HUES6 (cell line): ENCODE measurements at regions not wholly inside any gene's neighbourhood (a gene's known extent, or its start where the extent isn't known, plus 50 kb on each side); places are given as distances from the start of the nearest gene placed in this dataset.

Experiments
- H3K27ac ChIP-seq: 2 replicates; pipeline ENCODE4 v1.7.0; 2013; ENCODE audit warnings: low read depth, mild to moderate bottlenecking, low read length, inconsistent platforms
- H3K27me3 ChIP-seq: 2 replicates; pipeline ENCODE4 v1.6.1; 2013; ENCODE audit warnings: low read length; ENCODE audit not compliant: control insufficient read depth, insufficient read depth
- H3K36me3 ChIP-seq: 2 replicates; pipeline ENCODE4 v1.6.1; 2013; ENCODE audit warnings: low read length; ENCODE audit not compliant: control insufficient read depth, insufficient read depth
- H3K4me1 ChIP-seq: 2 replicates; pipeline ENCODE4 v1.6.1; 2013; ENCODE audit warnings: low read length; ENCODE audit not compliant: control insufficient read depth, insufficient read depth
- H3K4me3 ChIP-seq: 2 replicates; pipeline ENCODE4 v1.5.1; 2013; ENCODE audit warnings: low read depth, low read length
- H3K9ac ChIP-seq: one replicate; pipeline ENCODE4 v1.6.1; 2013; ENCODE audit warnings: mild to moderate bottlenecking, low read length
- H3K9me3 ChIP-seq: 2 replicates; pipeline ENCODE4 v1.6.1; 2013; ENCODE audit warnings: low read depth, low read length; ENCODE audit not compliant: control insufficient read depth, insufficient read depth

DNA sequence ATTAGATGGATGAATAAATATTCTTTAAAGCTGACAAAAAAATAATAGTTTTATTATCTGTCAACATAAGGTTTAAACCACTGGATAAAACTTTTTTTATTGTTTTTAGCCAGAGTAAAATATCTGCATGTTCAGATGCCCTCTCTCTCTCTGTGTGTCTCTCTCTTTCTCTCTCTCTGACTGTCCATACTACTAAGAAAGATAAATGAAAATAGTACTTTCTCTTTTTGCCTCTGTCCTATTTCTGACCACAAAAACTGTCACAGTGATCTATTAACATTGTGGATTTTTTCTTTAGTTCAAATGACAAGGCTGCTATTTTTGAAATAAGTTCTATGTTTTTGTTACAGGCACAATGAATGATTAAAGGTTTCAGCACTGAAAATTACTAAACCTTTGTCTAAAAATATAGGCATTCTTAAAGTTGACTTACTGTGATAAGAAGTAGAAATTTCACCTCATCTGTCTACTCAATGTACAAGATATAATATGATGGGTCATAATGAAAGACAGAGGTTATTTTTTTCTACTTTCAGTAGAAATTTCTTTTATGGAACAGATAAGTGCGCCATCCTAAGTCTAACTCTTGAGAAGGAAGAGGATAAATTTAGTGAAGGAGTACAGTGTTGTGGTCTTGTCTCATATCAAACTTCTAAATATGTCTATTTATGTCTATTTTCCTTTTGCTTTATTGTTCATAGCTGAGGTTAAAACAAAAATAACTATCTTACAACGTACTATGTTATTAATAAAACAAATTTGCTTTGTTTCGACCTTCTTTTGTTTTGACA is 341.9 kb upstream of the EYS start:
- no peaks in the 10 kb centered on the region for H3K27me3 ChIP-seq
- H3K4me1 ChIP-seq = no peaks in the 10 kb centered on the region
- no peak overlapping the region for H3K27ac ChIP-seq
- no peak overlapping the region for H3K4me3 ChIP-seq
- no peak overlapping the region for H3K9ac ChIP-seq
- H3K36me3 ChIP-seq = no peaks in the 10 kb centered on the region
- no peaks in the 10 kb centered on the region for H3K9me3 ChIP-seq

DNA sequence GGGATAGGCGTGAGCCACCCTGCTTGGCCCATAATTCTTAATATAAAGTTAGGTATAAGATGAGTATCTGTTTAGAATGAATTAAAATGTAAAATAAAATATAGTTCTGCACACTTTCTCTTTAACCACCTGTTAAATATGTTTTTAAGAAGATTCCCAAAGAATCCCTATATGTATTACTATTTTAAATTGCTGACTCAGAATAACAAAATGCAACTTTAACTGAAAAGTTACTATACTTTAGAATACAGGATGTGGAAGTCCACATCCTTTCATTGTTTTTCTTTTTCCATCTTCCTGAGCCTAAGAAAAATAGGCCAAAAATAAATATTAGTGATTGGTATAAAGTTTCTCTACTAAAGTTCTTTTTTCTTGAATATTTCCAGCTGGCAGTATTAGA is 325.6 kb upstream of the EYS start:
- Histone ChIP-seq H3K36me3 (no peaks in the 10 kb centered on the region), H3K9ac (no peak overlapping the region), H3K4me1 (no peaks in the 10 kb centered on the region), H3K4me3 (no peak overlapping the region), H3K9me3 (0 out of 2 replicates have a peak, but pooled peaks cover under 1% of the 10 kb centered on the region), H3K27me3 (no peaks in the 10 kb centered on the region), H3K27ac (no peak overlapping the region)

DNA sequence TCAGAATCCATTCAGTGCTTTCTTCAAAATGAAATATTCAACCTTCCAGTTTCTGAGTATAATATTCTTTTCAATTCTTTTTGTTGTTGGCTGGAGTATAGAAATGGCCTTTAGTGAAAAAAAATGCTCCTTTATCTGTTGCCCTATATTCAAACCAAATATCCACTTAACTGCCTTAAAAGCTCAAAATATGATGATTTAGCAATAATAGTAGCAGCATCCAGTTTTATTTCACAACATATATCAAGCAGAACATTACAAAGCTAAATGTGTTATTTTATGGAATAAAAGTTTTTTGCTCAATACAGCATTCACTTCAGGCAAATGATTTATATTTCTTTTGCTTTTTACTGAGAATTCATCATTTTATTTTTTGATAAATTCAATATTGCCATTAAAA is 322.4 kb upstream of the EYS start:
- Histone ChIP-seq H3K9ac (no peak overlapping the region), H3K9me3 (no peaks in the 10 kb centered on the region), H3K4me1 (no peaks in the 10 kb centered on the region), H3K27me3 (no peaks in the 10 kb centered on the region), H3K36me3 (no peaks in the 10 kb centered on the region), H3K4me3 (no peak overlapping the region), H3K27ac (no peak overlapping the region)

DNA sequence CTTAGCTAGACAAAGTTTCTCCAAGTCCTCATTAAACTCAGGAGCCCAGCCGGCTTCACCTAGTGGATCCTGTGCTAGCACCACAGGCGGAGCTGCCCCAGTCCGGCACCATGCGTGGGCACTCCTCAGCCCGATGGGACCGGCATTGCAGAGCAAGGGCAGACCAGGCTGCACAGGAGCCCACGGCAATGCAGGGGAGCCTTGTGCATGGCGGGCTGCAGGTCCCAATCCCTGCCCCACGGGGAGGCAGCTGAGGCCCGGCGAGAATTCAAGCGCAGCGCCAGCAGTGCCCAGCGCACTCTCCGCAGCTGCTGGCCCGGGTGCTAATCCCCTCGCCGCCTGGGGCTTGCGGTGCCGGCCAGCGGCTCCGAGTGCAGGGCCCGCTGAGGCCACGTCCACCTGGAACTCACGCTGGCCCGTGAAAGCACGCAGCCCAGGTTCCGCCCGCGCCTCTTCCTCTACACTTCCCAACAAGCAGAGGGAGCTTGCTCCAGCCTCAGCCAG is 292.3 kb upstream of the EYS start:
- Histone ChIP-seq H3K9ac (no peak overlapping the region), H3K27ac (no peak overlapping the region), H3K36me3 (no peaks in the 10 kb centered on the region), H3K9me3 (peaks cover 8% of the 10 kb centered on the region; the same call in 1 of the 2 replicates), H3K27me3 (no peaks in the 10 kb centered on the region), H3K4me3 (no peak overlapping the region), H3K4me1 (no peaks in the 10 kb centered on the region)

DNA sequence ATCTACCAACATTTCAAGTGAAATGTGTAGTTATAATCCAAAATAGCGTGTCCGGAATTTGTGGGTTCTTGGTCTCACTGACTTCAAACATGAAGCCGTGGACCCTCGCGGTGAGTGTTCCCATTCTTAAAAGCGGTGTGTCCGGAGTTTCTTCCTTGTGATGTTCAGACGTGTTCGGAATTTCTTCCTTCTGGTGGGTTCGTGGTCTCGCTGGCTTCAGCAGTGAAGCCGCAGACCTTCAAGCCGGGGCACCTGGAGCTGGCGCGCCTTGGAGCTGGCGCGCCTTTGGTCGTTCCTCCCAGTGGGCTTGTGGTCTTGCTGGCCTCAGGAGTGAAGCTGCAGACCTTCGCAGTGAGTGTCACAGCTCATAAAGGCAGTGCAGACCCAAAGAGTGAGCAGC is 291.5 kb upstream of the EYS start:
- H3K9ac ChIP-seq = no peak overlapping the region
- H3K4me3 ChIP-seq = no peak overlapping the region
- no peaks in the 10 kb centered on the region for H3K27me3 ChIP-seq
- no peaks in the 10 kb centered on the region for H3K36me3 ChIP-seq
- no peak overlapping the region for H3K27ac ChIP-seq
- peaks cover 8% of the 10 kb centered on the region; the same call in 1 of the 2 replicates for H3K9me3 ChIP-seq
- no peaks in the 10 kb centered on the region for H3K4me1 ChIP-seq

DNA sequence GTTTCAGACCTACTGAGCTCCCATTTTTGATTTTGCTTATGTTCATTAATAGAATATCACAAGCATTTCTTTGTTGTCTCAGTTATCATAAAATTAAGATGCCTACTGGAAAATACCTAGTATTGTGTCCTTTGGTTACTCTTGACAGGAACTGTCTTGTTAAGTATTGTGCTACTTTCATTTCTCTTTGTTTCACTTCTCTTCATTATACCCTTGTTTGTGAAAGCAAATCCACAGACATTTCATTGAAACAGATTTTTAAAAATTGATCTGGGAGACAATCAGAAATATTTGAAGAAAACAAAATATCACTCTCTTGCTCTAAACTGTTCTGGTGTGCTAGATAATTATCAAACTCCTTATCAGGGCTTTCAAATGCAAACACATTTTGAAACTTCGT is 290.5 kb upstream of the EYS start:
- H3K4me3 ChIP-seq = no peak overlapping the region
- no peaks in the 10 kb centered on the region for H3K36me3 ChIP-seq
- H3K27me3 ChIP-seq = no peaks in the 10 kb centered on the region
- no peaks in the 10 kb centered on the region for H3K4me1 ChIP-seq
- peaks cover 8% of the 10 kb centered on the region; the same call in 1 of the 2 replicates for H3K9me3 ChIP-seq
- no peak overlapping the region for H3K27ac ChIP-seq
- H3K9ac ChIP-seq = no peak overlapping the region

DNA sequence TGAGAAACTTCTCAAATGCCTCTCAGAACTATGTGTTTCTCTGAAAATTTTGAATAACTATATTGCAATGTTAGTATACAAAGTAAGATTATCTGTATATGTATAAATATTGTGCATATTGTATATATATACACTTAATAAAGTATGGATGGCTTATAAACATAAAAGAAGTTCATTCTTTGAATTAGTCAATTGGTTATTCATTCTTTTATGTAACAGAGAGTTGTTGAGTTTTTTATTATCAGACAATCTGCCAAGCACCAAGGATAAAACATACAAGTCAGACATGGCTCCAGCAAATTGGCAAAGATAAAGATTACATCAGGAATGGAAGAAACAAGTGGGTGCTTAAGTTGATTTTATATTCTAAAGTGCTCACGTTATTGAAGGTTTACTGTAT is 289.1 kb upstream of the EYS start:
- no peaks in the 10 kb centered on the region for H3K4me1 ChIP-seq
- H3K4me3 ChIP-seq = no peak overlapping the region
- no peaks in the 10 kb centered on the region for H3K27me3 ChIP-seq
- no peaks in the 10 kb centered on the region for H3K36me3 ChIP-seq
- no peak overlapping the region for H3K9ac ChIP-seq
- H3K27ac ChIP-seq = no peak overlapping the region
- peaks cover 8% of the 10 kb centered on the region; the same call in 1 of the 2 replicates for H3K9me3 ChIP-seq

DNA sequence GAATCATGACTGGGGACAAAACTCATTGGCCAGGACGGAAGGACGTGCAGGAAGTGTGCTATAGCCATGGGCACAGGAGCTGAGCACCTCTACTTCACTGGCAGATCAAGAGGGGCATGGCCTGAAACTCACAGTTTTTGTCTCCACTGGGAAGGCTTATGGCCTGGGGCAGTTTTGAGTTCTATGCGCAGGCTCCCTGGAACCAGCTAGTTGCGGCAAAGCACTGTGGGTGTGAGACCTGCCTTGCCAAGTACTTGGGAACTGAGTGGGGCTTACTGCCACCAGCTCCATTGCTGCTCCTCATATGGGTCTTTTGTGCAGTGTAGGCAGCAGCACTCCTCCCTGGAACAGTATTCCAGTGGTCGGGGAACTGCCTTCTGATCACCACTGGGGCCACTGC is 282.6 kb upstream of the EYS start:
- Histone ChIP-seq H3K4me1 (no peaks in the 10 kb centered on the region), H3K36me3 (no peaks in the 10 kb centered on the region), H3K9me3 (no peaks in the 10 kb centered on the region)

DNA sequence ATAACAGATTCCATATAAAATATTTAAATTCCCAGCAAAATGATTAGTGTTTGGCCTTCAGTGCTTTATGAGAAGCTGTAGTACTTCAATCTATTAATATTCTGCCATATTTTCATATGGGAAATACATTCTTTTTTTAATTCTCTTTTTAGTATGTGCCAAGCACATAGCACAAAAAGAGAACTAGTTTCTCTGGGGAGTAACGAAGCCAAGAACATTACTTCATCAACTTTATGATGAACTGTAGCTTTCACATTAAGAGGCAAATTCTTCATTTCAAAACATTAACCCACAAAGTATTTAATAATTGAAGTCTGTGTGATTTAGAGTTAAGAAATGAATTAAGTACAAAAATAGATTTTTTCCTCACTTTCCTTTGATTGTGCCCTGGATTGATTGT is 281.0 kb upstream of the EYS start:
- Histone ChIP-seq H3K4me3 (no peak overlapping the region), H3K4me1 (no peaks in the 10 kb centered on the region), H3K27me3 (no peaks in the 10 kb centered on the region), H3K9me3 (no peaks in the 10 kb centered on the region), H3K9ac (no peak overlapping the region), H3K27ac (no peak overlapping the region), H3K36me3 (no peaks in the 10 kb centered on the region)

More for the DNA sequence above, 282.6 kb upstream of the EYS start:
- no peak overlapping the region for H3K9ac ChIP-seq
- no peak overlapping the region for H3K27ac ChIP-seq
- no peak overlapping the region for H3K4me3 ChIP-seq
- H3K27me3 ChIP-seq = no peaks in the 10 kb centered on the region

DNA sequence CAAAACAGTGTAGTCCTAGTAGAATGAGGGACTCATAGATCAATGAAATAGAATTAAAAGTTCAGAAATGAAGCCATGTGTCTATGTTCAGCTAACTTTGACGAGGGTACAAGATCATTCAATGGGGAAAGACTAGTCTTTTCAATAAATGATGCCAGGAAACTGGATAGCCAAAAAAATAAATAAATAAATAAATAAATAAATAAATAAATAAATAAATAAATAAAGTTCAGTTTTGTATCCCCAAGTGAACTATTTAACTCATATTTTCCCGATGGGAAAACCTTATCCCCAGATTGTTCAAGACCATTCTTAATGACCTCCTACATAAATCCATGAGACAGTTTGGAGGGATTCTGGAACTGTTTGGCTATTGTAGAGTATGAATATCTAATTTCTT is 277.1 kb upstream of the EYS start:
- Histone ChIP-seq H3K9me3 (no peaks in the 10 kb centered on the region), H3K4me1 (no peaks in the 10 kb centered on the region), H3K27ac (no peak overlapping the region), H3K36me3 (no peaks in the 10 kb centered on the region), H3K9ac (no peak overlapping the region), H3K4me3 (no peak overlapping the region), H3K27me3 (no peaks in the 10 kb centered on the region)

DNA sequence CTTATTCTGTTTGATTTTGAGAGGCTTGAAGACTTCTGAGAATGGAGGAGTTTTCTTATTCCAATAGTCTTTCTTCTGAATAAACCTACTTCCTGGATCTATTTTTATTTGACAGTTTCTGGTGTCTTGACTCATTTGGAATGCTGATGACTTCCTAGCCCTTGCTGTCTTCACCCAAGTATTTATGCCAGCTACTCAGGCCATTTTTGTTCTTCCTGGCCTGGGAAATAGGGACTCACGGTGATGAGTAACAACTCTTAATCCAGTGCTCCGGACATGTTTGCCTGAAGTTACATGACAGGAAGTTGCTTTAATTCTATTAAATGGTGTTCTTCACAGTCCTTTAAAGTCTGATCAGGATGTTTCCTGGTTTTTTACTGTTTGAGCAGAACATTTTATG is 272.1 kb upstream of the EYS start:
- no peaks in the 10 kb centered on the region for H3K36me3 ChIP-seq
- H3K9me3 ChIP-seq = no peaks in the 10 kb centered on the region
- H3K9ac ChIP-seq = no peak overlapping the region
- no peaks in the 10 kb centered on the region for H3K4me1 ChIP-seq
- H3K27me3 ChIP-seq = no peaks in the 10 kb centered on the region
- no peak overlapping the region for H3K27ac ChIP-seq
- no peak overlapping the region for H3K4me3 ChIP-seq
